ENCODE measurements at regions not wholly inside any gene's neighbourhood (a gene's known extent, or its start where the extent isn't known, plus 50 kb on each side); places are given as distances from the start of the nearest gene placed in this dataset.
"Not testable (repeated sequence)": the region's sequence is repeated elsewhere in the genome, so short reads cannot be mapped to it uniquely, and the experiment has no call there.

DNA sequence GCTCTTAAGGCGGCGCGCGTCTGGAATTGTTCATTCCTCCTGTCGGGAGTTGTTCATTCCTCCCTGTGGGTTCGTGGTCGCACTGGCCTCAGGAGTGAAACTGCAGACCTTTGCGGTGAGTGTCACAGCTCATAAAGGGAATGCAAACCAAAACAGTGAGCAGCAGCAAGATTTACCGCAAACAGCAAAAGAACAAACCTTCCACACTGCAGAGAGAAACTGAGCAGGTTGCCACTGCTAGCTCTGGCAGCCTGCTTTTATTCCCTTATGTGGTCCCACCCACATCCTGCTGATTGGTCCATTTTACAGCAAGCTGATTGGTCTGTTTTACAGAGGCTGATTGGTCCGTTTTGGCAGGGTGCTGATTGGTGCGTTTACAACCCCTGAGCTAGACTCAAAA, 1365.3 kb upstream of the WWC1 start:
- no peak for TF ChIP-seq ZNF274 (IDR thresholded peaks at IDR 0.05; ENCODE audit: low read depth, low read length)
- H3K4me3 ChIP-seq (ENCODE audit: low read length) = no peak overlapping the region

DNA sequence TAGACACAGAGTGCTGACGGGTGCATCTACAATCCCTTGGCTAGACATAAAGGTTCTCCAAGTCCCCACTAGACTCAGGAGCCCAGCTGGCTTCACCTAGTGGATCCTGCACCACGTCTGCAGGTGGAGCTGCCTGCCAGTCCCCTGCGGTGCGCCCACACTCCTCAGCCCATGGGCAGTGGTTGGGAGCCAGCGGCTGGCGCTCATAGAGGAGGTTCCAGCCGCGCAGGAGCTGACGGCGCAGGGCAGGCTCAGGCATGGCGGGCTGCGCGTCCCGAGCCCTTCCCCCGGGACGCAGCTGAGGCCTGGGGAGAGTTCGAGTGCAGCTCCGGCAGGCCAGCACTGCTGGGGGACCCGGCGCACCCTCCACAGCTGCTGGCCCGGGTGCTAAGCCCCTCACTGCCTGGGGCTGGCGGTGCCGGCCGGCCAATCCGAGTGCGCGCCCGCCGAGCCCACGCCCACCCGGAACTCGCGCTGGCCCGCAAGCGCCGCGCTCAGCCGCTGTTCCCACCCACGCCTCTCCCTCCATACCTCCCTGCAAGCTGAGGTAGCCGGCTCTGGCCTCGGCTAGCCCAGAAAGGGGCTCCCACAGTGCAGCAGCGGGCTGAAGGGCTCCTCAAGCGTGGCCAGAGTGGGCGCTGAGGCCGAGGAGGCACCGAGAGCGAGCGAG, 1364.5 kb upstream of the WWC1 start:
- H3K4me3 ChIP-seq (ENCODE audit: low read length) = not testable (repeated sequence)

DNA sequence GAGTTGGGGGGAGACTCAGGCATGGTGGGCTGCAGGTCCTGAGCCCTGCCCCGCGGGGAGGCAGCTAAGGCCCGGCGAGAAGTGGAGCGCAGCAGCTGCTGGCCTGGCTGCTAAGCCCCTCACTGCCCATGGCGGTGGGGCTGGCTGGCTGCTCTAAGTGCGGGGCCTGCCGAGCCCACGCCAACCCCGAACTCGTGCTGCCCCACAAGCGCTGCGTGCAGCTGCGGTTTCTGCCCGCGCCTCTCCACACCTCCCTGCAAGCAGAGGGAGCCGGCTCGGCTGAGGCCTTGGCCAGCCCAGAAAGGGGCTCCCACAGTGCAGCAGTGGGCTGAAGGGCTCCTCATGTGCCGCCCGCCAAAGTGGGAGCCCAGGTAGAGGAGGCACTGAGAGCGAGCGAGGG, 1355.1 kb upstream of the WWC1 start:
- H3K4me3 ChIP-seq (ENCODE audit: low read length) = no peak overlapping the region
- no peak for TF ChIP-seq ZNF274 (IDR thresholded peaks at IDR 0.05; ENCODE audit: low read depth, low read length)

DNA sequence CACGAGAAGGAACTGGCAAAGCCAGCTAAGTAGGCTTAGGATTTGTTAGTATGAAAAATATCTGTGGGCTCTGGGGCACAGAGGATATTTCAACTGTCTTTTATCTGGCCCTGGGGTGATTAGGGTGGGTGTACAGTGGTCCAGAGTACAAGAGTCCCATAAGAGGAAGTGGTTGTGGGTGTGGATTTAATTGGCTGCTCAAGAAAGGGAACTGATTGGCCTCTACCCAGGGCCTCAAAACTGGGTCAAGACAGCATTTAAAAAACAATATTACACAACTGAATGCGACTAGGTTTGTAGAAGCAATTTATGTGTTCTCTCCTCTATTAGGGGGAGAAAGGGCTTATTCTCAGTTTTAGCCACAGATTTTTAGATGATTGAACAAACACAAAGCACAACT, 1353.4 kb upstream of the WWC1 start:
- no peak for TF ChIP-seq ZNF274 (IDR thresholded peaks at IDR 0.05; ENCODE audit: low read depth, low read length)
- H3K4me3 ChIP-seq (ENCODE audit: low read length) = no peak overlapping the region

DNA sequence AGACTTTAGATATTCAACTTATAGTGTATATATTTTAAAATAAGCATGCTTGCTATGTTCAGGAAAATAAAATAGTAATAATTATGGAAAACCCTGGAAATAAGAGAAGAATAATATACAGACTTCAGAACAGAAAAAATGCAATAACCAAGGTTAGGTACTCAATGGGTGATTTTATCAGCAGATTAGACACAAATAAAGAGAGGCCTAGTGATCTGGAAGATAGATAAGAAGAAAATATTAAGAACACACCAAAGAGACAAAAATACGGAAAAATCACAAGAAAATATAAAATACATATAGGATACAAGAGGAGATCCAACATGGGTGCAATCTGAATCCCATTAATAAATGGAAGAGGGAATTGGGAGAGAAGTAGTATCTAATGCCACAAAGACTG, 1348.5 kb upstream of the WWC1 start:
- H3K4me3 ChIP-seq (ENCODE audit: low read length) = no peak overlapping the region
- TF ChIP-seq ZNF274 (IDR thresholded peaks at IDR 0.05; ENCODE audit: low read depth, low read length) = no peak

DNA sequence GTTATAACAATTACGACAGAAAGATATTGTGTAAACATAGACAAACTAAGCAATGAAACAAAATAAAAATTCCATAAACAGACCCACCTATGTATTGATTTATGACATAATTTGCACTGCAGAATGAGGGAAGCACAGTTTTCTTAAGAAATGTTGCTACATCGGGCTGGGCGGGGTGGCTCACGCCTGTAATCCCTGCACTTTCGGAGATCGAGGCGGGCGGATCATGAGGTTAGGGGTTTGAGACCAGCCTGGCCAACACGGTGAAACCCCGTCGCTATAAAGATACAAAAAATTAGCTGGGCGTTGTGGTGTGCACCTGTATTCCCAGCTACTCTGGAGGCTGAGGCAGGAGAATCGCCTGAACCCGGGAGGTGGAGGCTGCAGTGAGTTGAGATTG, 1344.4 kb upstream of the WWC1 start:
- TF ChIP-seq ZNF274 (IDR thresholded peaks at IDR 0.05; ENCODE audit: low read depth, low read length) = no peak
- no peak overlapping the region for H3K4me3 ChIP-seq (ENCODE audit: low read length)

- no peak for TF ChIP-seq ZNF274 (IDR thresholded peaks at IDR 0.05; ENCODE audit: low read depth, low read length)
- no peak overlapping the region for H3K4me3 ChIP-seq (ENCODE audit: low read length)
Observed at GRCh38 chr5:166948679-166949078, 1342.8 kb upstream of the WWC1 start.

DNA sequence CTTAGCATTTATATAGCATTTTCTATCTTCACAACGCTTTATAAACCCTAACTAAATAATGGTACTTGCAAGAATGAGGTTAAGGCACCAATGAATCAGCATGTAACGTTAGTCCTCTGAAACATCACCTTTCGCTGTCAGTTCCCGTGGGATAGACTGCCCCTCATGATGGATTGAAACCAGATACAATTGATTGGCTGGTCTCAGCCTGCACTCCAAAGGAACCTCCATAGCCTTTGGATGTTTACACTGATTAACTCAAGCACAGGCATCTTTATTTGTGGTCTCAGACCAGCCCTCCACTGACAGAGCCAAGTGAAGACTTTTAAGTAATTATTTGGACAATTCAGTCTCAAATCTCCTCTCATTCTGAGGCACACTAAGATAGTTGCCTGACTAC, 1339.4 kb upstream of the WWC1 start:
- H3K4me3 ChIP-seq (ENCODE audit: low read length) = no peak overlapping the region
- TF ChIP-seq ZNF274 (IDR thresholded peaks at IDR 0.05; ENCODE audit: low read depth, low read length) = no peak

- H3K4me3 ChIP-seq (ENCODE audit: low read length) = no peak overlapping the region
- TF ChIP-seq ZNF274 (IDR thresholded peaks at IDR 0.05; ENCODE audit: low read depth, low read length) = no peak
Observed at GRCh38 chr5:166957782-166958181, 1333.7 kb upstream of the WWC1 start.

- no peak overlapping the region for H3K4me3 ChIP-seq (ENCODE audit: low read length)
- TF ChIP-seq ZNF274 (IDR thresholded peaks at IDR 0.05; ENCODE audit: low read depth, low read length) = no peak
Observed at GRCh38 chr5:166959766-166960165, 1331.7 kb upstream of the WWC1 start.

DNA sequence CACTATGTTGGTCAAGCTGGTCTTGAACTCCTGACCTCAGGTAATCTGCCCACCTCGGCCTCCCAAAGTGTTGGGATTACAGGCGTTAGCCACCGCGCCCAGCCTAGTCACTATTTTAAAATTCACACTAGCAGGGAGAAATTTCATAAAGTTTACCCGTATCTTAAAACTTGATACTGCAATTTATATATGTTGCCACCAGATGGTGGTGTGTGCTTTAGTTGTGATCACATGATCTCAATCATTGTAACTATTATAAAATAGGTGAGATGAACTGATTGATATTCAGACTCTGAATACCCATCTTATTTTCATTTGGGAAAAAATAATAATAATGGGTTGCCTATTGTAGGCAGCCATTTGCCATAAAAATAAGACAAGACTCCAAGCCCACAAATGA, 1330.4 kb upstream of the WWC1 start:
- TF ChIP-seq ZNF274 (IDR thresholded peaks at IDR 0.05; ENCODE audit: low read depth, low read length) = no peak
- H3K4me3 ChIP-seq (ENCODE audit: low read length) = no peak overlapping the region

DNA sequence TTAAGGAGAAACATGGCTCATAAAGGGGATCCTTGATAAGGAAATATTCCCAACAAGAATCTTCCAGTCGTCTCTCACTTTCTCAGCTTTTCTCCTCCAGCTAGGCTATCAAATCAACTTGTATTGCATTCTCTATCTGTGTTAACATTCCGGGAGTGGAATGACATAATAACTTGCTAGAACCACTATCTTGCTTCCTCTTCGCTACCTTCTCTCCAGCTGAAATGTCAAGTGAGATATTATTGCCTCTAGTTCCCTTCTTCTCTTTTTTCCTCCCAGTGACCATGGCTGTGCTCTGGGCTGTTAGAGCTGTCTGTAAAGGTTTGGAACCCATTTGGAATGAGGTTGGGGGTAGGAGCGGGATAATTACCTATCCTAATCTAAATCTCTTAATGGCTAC, 1329.5 kb upstream of the WWC1 start:
- no peak overlapping the region for H3K4me3 ChIP-seq (ENCODE audit: low read length)
- no peak for TF ChIP-seq ZNF274 (IDR thresholded peaks at IDR 0.05; ENCODE audit: low read depth, low read length)

GRCh38 chr5:166962461-166962860, 1329.0 kb upstream of the WWC1 start:
- TF ChIP-seq ZNF274 (IDR thresholded peaks at IDR 0.05; ENCODE audit: low read depth, low read length) = no peak

GRCh38 chr5:166963596-166963995, 1327.8 kb upstream of the WWC1 start:
- no peak overlapping the region for H3K4me3 ChIP-seq (ENCODE audit: low read length)
- TF ChIP-seq ZNF274 (IDR thresholded peaks at IDR 0.05; ENCODE audit: low read depth, low read length) = no peak

More at GRCh38 chr5:166962461-166962860, 1329.0 kb upstream of the WWC1 start:
- H3K4me3 ChIP-seq (ENCODE audit: low read length) = no peak overlapping the region

DNA sequence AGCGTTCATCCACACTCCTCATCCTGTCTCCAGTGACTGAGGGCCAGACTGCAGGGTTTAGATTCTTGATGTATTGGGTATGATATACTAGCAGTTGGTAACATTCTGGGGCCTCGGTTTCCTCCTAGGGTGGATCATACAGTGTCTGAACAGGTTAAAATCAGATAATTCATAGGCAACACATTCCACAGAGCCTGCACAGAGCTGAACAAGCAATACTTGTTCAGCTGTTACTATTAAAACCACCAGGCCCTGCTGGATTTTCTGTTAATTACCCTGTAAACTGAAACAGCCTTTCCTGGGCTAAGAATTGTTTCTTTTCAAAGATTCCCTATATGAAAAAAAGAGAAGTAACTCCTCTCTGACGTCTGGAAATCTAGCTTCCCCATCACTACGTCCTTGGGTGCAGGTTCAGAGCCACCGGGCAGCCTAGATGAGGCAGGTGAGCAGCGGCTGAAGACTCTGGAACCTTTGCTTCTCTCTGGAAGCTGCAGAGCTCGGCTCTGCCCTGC, 1313.5 kb upstream of the WWC1 start:
- TF ChIP-seq ZNF274 (IDR thresholded peaks at IDR 0.05; ENCODE audit: low read depth, low read length) = no peak
- no peak overlapping the region for H3K4me3 ChIP-seq (ENCODE audit: low read length)

- TF ChIP-seq ZNF274 (IDR thresholded peaks at IDR 0.05; ENCODE audit: low read depth, low read length) = no peak
- H3K4me3 ChIP-seq (ENCODE audit: low read length) = no peak overlapping the region
Observed at GRCh38 chr5:166979307-166979895, 1312.0 kb upstream of the WWC1 start.
